GM12878 (cell line): ENCODE measurements at regions not wholly inside any gene's neighbourhood (a gene's known extent, or its start where the extent isn't known, plus 50 kb on each side); places are given as distances from the start of the nearest gene placed in this dataset.

Experiments used
- BRCA1 ChIP-seq: IDR thresholded peaks from 2 replicates; pipeline ENCODE4 v1.6.1; 2011; ENCODE audit warnings: low read depth, low read length, improper control_type of control experiment
- CHD1 ChIP-seq: IDR thresholded peaks from 2 replicates; pipeline ENCODE4 v1.6.1; 2012; ENCODE audit warnings: low read depth, low read length, improper control_type of control experiment
- CREB1 ChIP-seq: IDR thresholded peaks from 2 replicates; pipeline ENCODE4 v1.6.1; 2012; ENCODE audit warnings: low read depth, mild to moderate bottlenecking, inconsistent platforms
- IRF4 ChIP-seq: IDR thresholded peaks from 2 replicates; pipeline ENCODE4 v1.6.1; 2011; ENCODE audit warnings: low read depth, low read length
- NFYB ChIP-seq: IDR thresholded peaks from 2 replicates; pipeline ENCODE4 v1.6.1; 2011; ENCODE audit warnings: low read depth, mild to moderate bottlenecking, low read length, improper control_type of control experiment, moderate library complexity; ENCODE audit not compliant: insufficient read depth
- PAX8 ChIP-seq: fragments of 450-650 bp; IDR thresholded peaks from 2 replicates; pipeline ENCODE4 v1.6.1; 2017; ENCODE audit warnings: mild to moderate bottlenecking, moderate library complexity
- PML ChIP-seq: IDR thresholded peaks from 2 replicates; pipeline ENCODE4 v1.6.1; 2012; ENCODE audit warnings: low read length, inconsistent platforms
- RCOR1 ChIP-seq: conservative IDR thresholded peaks from 2 replicates; pipeline ENCODE4 v1.6.1; 2012; ENCODE audit warnings: low read depth, low read length, improper control_type of control experiment
- TAF1 ChIP-seq: IDR thresholded peaks from 2 replicates; pipeline ENCODE4 v1.6.1; 2011; ENCODE audit warnings: mild to moderate bottlenecking, low read depth, low read length, borderline replicate concordance
- TCF12 ChIP-seq: IDR thresholded peaks from 2 replicates; pipeline ENCODE4 v1.6.1; 2011; ENCODE audit warnings: low read depth, mild to moderate bottlenecking, low read length
- TCF7 ChIP-seq: IDR thresholded peaks from 2 replicates; pipeline ENCODE4 v1.6.1; 2014; ENCODE audit warnings: antibody characterized with exemption, borderline replicate concordance
- YBX1 ChIP-seq: fragments of 450-650 bp; IDR thresholded peaks from 2 replicates; pipeline ENCODE4 v1.6.1; 2016; ENCODE audit warnings: antibody characterized with exemption
- ZNF24 ChIP-seq: fragments of 450-650 bp; IDR thresholded peaks from 2 replicates; pipeline ENCODE4 v1.6.1; 2017; ENCODE audit warnings: antibody characterized with exemption, mild to moderate bottlenecking
- ZNF622 ChIP-seq: fragments of 450-650 bp; IDR thresholded peaks from 2 replicates; pipeline ENCODE4 v1.6.1; 2017; ENCODE audit warnings: mild to moderate bottlenecking, inconsistent platforms
- ZZZ3 ChIP-seq: IDR thresholded peaks from 2 replicates; pipeline ENCODE4 v1.6.1; 2011; ENCODE audit warnings: low read depth; ENCODE audit not compliant: control insufficient read depth, insufficient read length
- TF ChIP-seq, protein P1 (sequence below): IDR thresholded peaks from 2 replicates; pipeline ENCODE4 v1.6.1; 2012; ENCODE audit warnings: improper control_type of control experiment, low read depth, low read length; ENCODE audit not compliant: insufficient replicate concordance

DNA sequence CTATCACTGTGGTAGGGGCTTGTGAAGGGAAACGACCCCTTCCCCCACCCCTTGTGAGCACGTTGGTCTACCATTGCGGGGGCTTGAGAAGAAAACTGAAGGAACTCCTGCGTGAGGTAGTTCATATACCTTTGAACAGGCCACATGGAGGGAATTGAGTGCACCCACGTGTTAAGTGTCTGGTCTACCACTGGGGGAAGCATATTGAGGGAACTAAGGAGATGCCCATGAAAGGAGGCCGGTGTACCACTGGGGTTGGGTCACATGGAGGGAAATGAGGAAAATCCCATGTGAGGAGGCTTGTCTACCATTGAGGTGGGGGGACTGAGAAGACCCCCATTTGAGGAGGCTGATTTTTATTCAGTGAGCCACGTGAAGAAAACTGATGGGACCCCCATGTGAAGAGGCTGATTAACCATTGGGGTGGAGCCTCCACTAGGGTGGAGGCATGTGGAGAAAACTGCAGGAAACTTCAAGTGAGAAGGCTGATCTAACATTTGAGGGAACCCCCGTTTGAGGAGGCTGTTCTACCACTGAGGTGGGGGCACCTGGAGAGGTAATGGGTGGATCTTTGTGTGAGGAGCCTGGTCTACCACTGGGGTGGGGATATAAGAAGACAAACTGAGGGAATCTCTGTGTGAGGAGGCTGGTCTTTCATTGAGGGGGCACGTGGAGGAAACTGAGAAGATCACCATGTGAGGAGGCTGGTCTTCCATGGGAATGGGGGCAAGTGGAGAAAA is 163.2 kb downstream of the FBLN2 start (continued):
- TF ChIP-seq, protein P1, sequence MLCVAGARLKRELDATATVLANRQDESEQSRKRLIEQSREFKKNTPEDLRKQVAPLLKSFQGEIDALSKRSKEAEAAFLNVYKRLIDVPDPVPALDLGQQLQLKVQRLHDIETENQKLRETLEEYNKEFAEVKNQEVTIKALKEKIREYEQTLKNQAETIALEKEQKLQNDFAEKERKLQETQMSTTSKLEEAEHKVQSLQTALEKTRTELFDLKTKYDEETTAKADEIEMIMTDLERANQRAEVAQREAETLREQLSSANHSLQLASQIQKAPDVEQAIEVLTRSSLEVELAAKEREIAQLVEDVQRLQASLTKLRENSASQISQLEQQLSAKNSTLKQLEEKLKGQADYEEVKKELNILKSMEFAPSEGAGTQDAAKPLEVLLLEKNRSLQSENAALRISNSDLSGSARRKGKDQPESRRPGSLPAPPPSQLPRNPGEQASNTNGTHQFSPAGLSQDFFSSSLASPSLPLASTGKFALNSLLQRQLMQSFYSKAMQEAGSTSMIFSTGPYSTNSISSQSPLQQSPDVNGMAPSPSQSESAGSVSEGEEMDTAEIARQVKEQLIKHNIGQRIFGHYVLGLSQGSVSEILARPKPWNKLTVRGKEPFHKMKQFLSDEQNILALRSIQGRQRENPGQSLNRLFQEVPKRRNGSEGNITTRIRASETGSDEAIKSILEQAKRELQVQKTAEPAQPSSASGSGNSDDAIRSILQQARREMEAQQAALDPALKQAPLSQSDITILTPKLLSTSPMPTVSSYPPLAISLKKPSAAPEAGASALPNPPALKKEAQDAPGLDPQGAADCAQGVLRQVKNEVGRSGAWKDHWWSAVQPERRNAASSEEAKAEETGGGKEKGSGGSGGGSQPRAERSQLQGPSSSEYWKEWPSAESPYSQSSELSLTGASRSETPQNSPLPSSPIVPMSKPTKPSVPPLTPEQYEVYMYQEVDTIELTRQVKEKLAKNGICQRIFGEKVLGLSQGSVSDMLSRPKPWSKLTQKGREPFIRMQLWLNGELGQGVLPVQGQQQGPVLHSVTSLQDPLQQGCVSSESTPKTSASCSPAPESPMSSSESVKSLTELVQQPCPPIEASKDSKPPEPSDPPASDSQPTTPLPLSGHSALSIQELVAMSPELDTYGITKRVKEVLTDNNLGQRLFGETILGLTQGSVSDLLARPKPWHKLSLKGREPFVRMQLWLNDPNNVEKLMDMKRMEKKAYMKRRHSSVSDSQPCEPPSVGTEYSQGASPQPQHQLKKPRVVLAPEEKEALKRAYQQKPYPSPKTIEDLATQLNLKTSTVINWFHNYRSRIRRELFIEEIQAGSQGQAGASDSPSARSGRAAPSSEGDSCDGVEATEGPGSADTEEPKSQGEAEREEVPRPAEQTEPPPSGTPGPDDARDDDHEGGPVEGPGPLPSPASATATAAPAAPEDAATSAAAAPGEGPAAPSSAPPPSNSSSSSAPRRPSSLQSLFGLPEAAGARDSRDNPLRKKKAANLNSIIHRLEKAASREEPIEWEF = no peak
- TF ChIP-seq TAF1 = no peak
- no peak for TF ChIP-seq ZNF622
- no peak for TF ChIP-seq IRF4
- TF ChIP-seq PAX8 = no peak
- TF ChIP-seq YBX1 = no peak
- no peak for TF ChIP-seq ZNF24
- no peak for TF ChIP-seq BRCA1
- TF ChIP-seq CHD1 = no peak
- TF ChIP-seq RCOR1 = no peak
- no peak for TF ChIP-seq TCF12
- no peak for TF ChIP-seq TCF7
- TF ChIP-seq ZZZ3 = no peak
- TF ChIP-seq CREB1 = no peak
- TF ChIP-seq PML = no peak
- TF ChIP-seq NFYB = no peak
